GM23248 (cell line): ENCODE measurements at regions not wholly inside any gene's neighbourhood (a gene's known extent, or its start where the extent isn't known, plus 50 kb on each side); places are given as distances from the start of the nearest gene placed in this dataset.

ENCODE experiments used
- EZH2 ChIP-seq: fragments of 200-600 bp; sonication (generic); IDR thresholded peaks from 2 replicates; pipeline ENCODE4 v1.6.1; 2018; ENCODE audit warnings: antibody characterized with exemption, mild to moderate bottlenecking; ENCODE audit not compliant: insufficient read depth, poor library complexity, severe bottlenecking
- EZH2phosphoT487 ChIP-seq: fragments of 200-600 bp; sonication (generic); IDR thresholded peaks from 2 replicates; pipeline ENCODE4 v1.6.1; 2018; ENCODE audit warnings: antibody characterized with exemption, moderate library complexity, mild to moderate bottlenecking, low read depth; ENCODE audit not compliant: insufficient read depth

GRCh38 chr1:218969006-218969405 lies 204.7 kb upstream of the LYPLAL1 start:
- TF ChIP-seq EZH2 (no peak), EZH2phosphoT487 (no peak)
